H9 (cell line): ENCODE measurements at regions not wholly inside any gene's neighbourhood (a gene's known extent, or its start where the extent isn't known, plus 50 kb on each side); places are given as distances from the start of the nearest gene placed in this dataset.

Experiments used
- DNase-seq: peaks from one replicate; pipeline ENCODE4 v3.0.0-alpha.2; 2017
- H2AFZ ChIP-seq: one replicate; pipeline ENCODE4 v1.6.1; 2013; ENCODE audit warnings: mild to moderate bottlenecking, low read length, control low read depth, moderate library complexity
- H2AK5ac ChIP-seq: 2 replicates; pipeline ENCODE4 v1.6.1; 2013; ENCODE audit warnings: low read length, control low read depth, mixed read lengths; ENCODE audit not compliant: insufficient read length
- H2BK120ac ChIP-seq: one replicate; pipeline ENCODE4 v1.6.1; 2013; ENCODE audit warnings: low read depth, mild to moderate bottlenecking, low read length, control low read depth, inconsistent platforms; ENCODE audit not compliant: poor library complexity, severe bottlenecking
- H2BK12ac ChIP-seq: 2 replicates; pipeline ENCODE4 v1.6.1; 2013; ENCODE audit warnings: low read length, control low read depth, mixed read lengths, low read depth; ENCODE audit not compliant: insufficient read length
- H2BK15ac ChIP-seq: 2 replicates; pipeline ENCODE4 v1.6.1; 2013; ENCODE audit warnings: low read depth, low read length, control low read depth
- H2BK20ac ChIP-seq: one replicate; pipeline ENCODE4 v1.6.1; 2013; ENCODE audit warnings: low read depth, mild to moderate bottlenecking, low read length, control low read depth, inconsistent platforms; ENCODE audit not compliant: poor library complexity, severe bottlenecking
- H2BK5ac ChIP-seq: 2 replicates; pipeline ENCODE4 v1.6.1; 2013; ENCODE audit warnings: low read length, control low read depth, mixed read lengths; ENCODE audit not compliant: insufficient read length
- H3K14ac ChIP-seq: 2 replicates; pipeline ENCODE4 v1.6.1; 2013; ENCODE audit warnings: low read length, control low read depth; ENCODE audit not compliant: insufficient read depth
- H3K18ac ChIP-seq: 2 replicates; pipeline ENCODE4 v1.6.1; 2013; ENCODE audit warnings: low read depth, mild to moderate bottlenecking, mixed read lengths, low read length, control low read depth; ENCODE audit not compliant: insufficient read length
- H3K23ac ChIP-seq: 2 replicates; pipeline ENCODE4 v1.6.1; 2013; ENCODE audit warnings: low read length, control low read depth, mixed read lengths, low read depth; ENCODE audit not compliant: insufficient read length
- H3K23me2 ChIP-seq: 2 replicates; pipeline ENCODE4 v1.6.1; 2013; ENCODE audit warnings: low read depth, mild to moderate bottlenecking, mixed read lengths, low read length, control low read depth; ENCODE audit not compliant: insufficient read length, poor library complexity, severe bottlenecking
- H3K27ac ChIP-seq: 2 replicates; pipeline ENCODE4 v1.5.1; 2013; ENCODE audit warnings: low read length, control low read depth, mixed read lengths, low read depth; ENCODE audit not compliant: insufficient read length
- H3K27me3 ChIP-seq: 2 replicates; pipeline ENCODE4 v1.6.1; 2013; ENCODE audit warnings: low read length, control low read depth, inconsistent platforms; ENCODE audit not compliant: insufficient read depth
- H3K4ac ChIP-seq: 2 replicates; pipeline ENCODE4 v1.6.1; 2013; ENCODE audit warnings: low read depth, mild to moderate bottlenecking, control low read depth, inconsistent platforms, low read length, moderate library complexity
- H3K4me1 ChIP-seq: 2 replicates; pipeline ENCODE4 v1.6.1; 2013; ENCODE audit warnings: low read length, control low read depth, inconsistent platforms; ENCODE audit not compliant: insufficient read depth
- H3K4me2 ChIP-seq: 2 replicates; pipeline ENCODE4 v1.6.1; 2013; ENCODE audit warnings: low read length, control low read depth, mixed read lengths; ENCODE audit not compliant: insufficient read length, insufficient read depth
- H3K56ac ChIP-seq: 2 replicates; pipeline ENCODE4 v1.6.1; 2013; ENCODE audit warnings: low read depth, mild to moderate bottlenecking, mixed read lengths, low read length, control low read depth; ENCODE audit not compliant: insufficient read length
- H3K79me1 ChIP-seq: 2 replicates; pipeline ENCODE4 v1.6.1; 2013; ENCODE audit warnings: low read depth, mild to moderate bottlenecking, moderate library complexity, low read length, control low read depth, inconsistent platforms; ENCODE audit not compliant: insufficient read depth, poor library complexity, severe bottlenecking
- H3K79me2 ChIP-seq: 2 replicates; pipeline ENCODE4 v1.6.1; 2013; ENCODE audit warnings: low read length, control low read depth, inconsistent platforms; ENCODE audit not compliant: insufficient read depth
- H3K9ac ChIP-seq: 2 replicates; pipeline ENCODE4 v1.6.1; 2013; ENCODE audit warnings: low read length, control low read depth, mixed read lengths; ENCODE audit not compliant: insufficient read length; ENCODE audit errors: extremely low read depth
- H3K9me3 ChIP-seq: one replicate; pipeline ENCODE4 v1.6.1; 2013; ENCODE audit warnings: low read depth, low read length, inconsistent platforms; ENCODE audit not compliant: control insufficient read depth
- H3T11ph ChIP-seq: one replicate; pipeline ENCODE4 v1.6.1; 2013; ENCODE audit warnings: mild to moderate bottlenecking, low read length, control low read depth, inconsistent platforms
- H4K20me1 ChIP-seq: one replicate; pipeline ENCODE4 v1.6.1; 2013; ENCODE audit not compliant: control insufficient read depth, insufficient read length, insufficient read depth
- H4K5ac ChIP-seq: 2 replicates; pipeline ENCODE4 v1.6.1; 2013; ENCODE audit warnings: low read depth, mild to moderate bottlenecking, mixed read lengths, low read length, control low read depth; ENCODE audit not compliant: insufficient read length
- H4K8ac ChIP-seq: replicated peaks from 2 replicates; pipeline ENCODE4 v1.6.1; 2013; ENCODE audit warnings: low read length, control low read depth, mixed read lengths, low read depth; ENCODE audit not compliant: insufficient read length
- H4K91ac ChIP-seq: 2 replicates; pipeline ENCODE4 v1.6.1; 2013; ENCODE audit warnings: low read depth, mild to moderate bottlenecking, moderate library complexity, mixed read lengths, low read length, control low read depth; ENCODE audit not compliant: insufficient read length
- H3K27ac Mint-ChIP-seq, 3 experiments: 2 replicates in 2 of 3; 3 replicates in 1 of 3; pipeline ENCODE4 v1.8.0; 2020 to 2021; ENCODE audit warnings: mixed read lengths in 3 of 3, mild to moderate bottlenecking in 1 of 3, moderate library complexity in 1 of 3
- H3K27me3 Mint-ChIP-seq: 2 replicates; pipeline ENCODE4 v1.8.0; 2021; ENCODE audit warnings: low read depth, mild to moderate bottlenecking, moderate library complexity, mixed read lengths
- H3K36me3 Mint-ChIP-seq, 3 experiments: 2 replicates in 2 of 3; 3 replicates in 1 of 3; pipeline ENCODE4 v1.8.0; 2020 to 2021; ENCODE audit warnings: low read depth in 3 of 3, mixed read lengths in 3 of 3; ENCODE audit not compliant: insufficient read depth in 1 of 3
- H3K4me1 Mint-ChIP-seq, 2 experiments: 2 replicates each; pipeline ENCODE4 v1.8.0; 2020; ENCODE audit warnings: mixed read lengths in 2 of 2
- H3K4me3 Mint-ChIP-seq, 2 experiments: 2 replicates in 1 of 2; 3 replicates in 1 of 2; pipeline ENCODE4 v1.8.0; 2020 to 2021; ENCODE audit warnings: mild to moderate bottlenecking in 2 of 2, mixed read lengths in 2 of 2, moderate library complexity in 1 of 2
- H3K9me3 Mint-ChIP-seq, 2 experiments: 2 replicates in 1 of 2; 3 replicates in 1 of 2; pipeline ENCODE4 v1.8.0; 2020; ENCODE audit warnings: mild to moderate bottlenecking in 2 of 2, mixed read lengths in 2 of 2, moderate library complexity in 1 of 2
- CTCF ChIP-seq: fragments of 200-600 bp; sonication (generic); conservative IDR thresholded peaks from 3 replicates; pipeline ENCODE4 v1.8.0; 2021; ENCODE audit warnings: antibody characterized with exemption, mild to moderate bottlenecking
- WGBS: extraction: QIAGEN DNeasy Blood & Tissue Kit; methylation state at CpG from one replicate; pipeline ENCODE4 v1.1.7; 2013; ENCODE audit warnings: missing lambda C conversion rate, low lambda C conversion rate, mixed read lengths; ENCODE audit not compliant: insufficient read length; ENCODE audit errors: extremely low coverage; 5-methylcytosine and 5-hydroxymethylcytosine counted together

- no peak overlapping the region for H2BK5ac ChIP-seq
Measured at GRCh38 chr6:1124885-1125284, 187.0 kb upstream of the FOXQ1 start.

More at GRCh38 chr6:1124885-1125284, 187.0 kb upstream of the FOXQ1 start:
- no peak for DNase-seq
- H3K9me3 ChIP-seq: no peaks in the 10 kb centered on the region
- no peak overlapping the region for H3K14ac ChIP-seq
- H2BK15ac ChIP-seq: no peak overlapping the region
- no peak overlapping the region for H3K27ac ChIP-seq
- H4K91ac ChIP-seq: no peak overlapping the region
- WGBS: no CpG with 5 or more reads among the region's 6 CpGs
- no peak overlapping the region for H3K27ac Mint-ChIP-seq
- peaks cover 3% of the 10 kb centered on the region for H4K20me1 ChIP-seq
- H2BK120ac ChIP-seq: no peak overlapping the region
- peaks cover 25% of the 10 kb centered on the region for H3K27me3 Mint-ChIP-seq
- H3K4me2 ChIP-seq: no peak overlapping the region
- H3K9me3 Mint-ChIP-seq: no peaks in the 10 kb centered on the region
- H4K8ac ChIP-seq: no peak overlapping the region
- no peak overlapping the region for H3T11ph ChIP-seq
- H3K79me1 ChIP-seq: no peaks in the 10 kb centered on the region
- H3K27me3 ChIP-seq: no peaks in the 10 kb centered on the region
- no peak overlapping the region for H4K5ac ChIP-seq
- no peak overlapping the region for H3K4ac ChIP-seq
- no peaks in the 10 kb centered on the region for H3K79me2 ChIP-seq
- H3K36me3 Mint-ChIP-seq: no peaks in the 10 kb centered on the region
- no peak overlapping the region for H3K18ac ChIP-seq
- no peak overlapping the region for H3K9ac ChIP-seq
- no peak overlapping the region for H3K56ac ChIP-seq
- no peaks in the 10 kb centered on the region for H3K4me1 ChIP-seq
- no peak overlapping the region for H2BK12ac ChIP-seq
- TF ChIP-seq CTCF: no peak
- H3K4me3 Mint-ChIP-seq: no peak overlapping the region
- no peaks in the 10 kb centered on the region for H3K4me1 Mint-ChIP-seq
- no peak overlapping the region for H2AK5ac ChIP-seq
- no peak overlapping the region for H2AFZ ChIP-seq
- H3K23ac ChIP-seq: no peak overlapping the region
- no peaks in the 10 kb centered on the region for H3K23me2 ChIP-seq
- no peak overlapping the region for H2BK20ac ChIP-seq
